Mesendoderm (in vitro differentiated cells): ENCODE measurements at regions not wholly inside any gene's neighbourhood (a gene's known extent, or its start where the extent isn't known, plus 50 kb on each side); places are given as distances from the start of the nearest gene placed in this dataset.

Experiments used
- DNase-seq: peaks from one replicate; pipeline ENCODE4 v3.0.0; 2013
- H2AK5ac ChIP-seq: 2 replicates; pipeline ENCODE4 v1.6.1; 2013; ENCODE audit warnings: low read length, inconsistent platforms
- H2BK120ac ChIP-seq: 2 replicates; pipeline ENCODE4 v1.6.1; 2013; ENCODE audit warnings: low read depth, mild to moderate bottlenecking, low read length, moderate library complexity, mixed read lengths
- H2BK15ac ChIP-seq: replicated peaks from 2 replicates; pipeline ENCODE4 v1.6.1; 2013; ENCODE audit warnings: low read depth, mild to moderate bottlenecking, moderate library complexity
- H2BK5ac ChIP-seq: 2 replicates; pipeline ENCODE4 v1.6.1; 2013; ENCODE audit warnings: low read length, inconsistent platforms
- H3K18ac ChIP-seq: 2 replicates; pipeline ENCODE4 v1.6.1; 2013; ENCODE audit warnings: mild to moderate bottlenecking, low read length, mixed read lengths
- H3K23ac ChIP-seq: one replicate; pipeline ENCODE4 v1.6.1; 2013; ENCODE audit warnings: low read length
- H3K27ac ChIP-seq: 2 replicates; pipeline ENCODE4 v1.5.1; 2013; ENCODE audit warnings: low read depth, mild to moderate bottlenecking, inconsistent platforms, low read length, moderate library complexity
- H3K27me3 ChIP-seq: 2 replicates; pipeline ENCODE4 v1.6.1; 2013; ENCODE audit warnings: low read length, control low read depth, mild to moderate bottlenecking, inconsistent platforms; ENCODE audit not compliant: insufficient read depth, poor library complexity
- H3K36me3 ChIP-seq: 2 replicates; pipeline ENCODE4 v1.6.1; 2013; ENCODE audit warnings: low read length, inconsistent platforms; ENCODE audit not compliant: control insufficient read depth, insufficient read depth
- H3K4ac ChIP-seq: one replicate; pipeline ENCODE4 v1.6.1; 2013; ENCODE audit warnings: low read depth, mild to moderate bottlenecking, low read length, moderate library complexity
- H3K4me1 ChIP-seq: 2 replicates; pipeline ENCODE4 v1.6.1; 2013; ENCODE audit warnings: low read depth, low read length, inconsistent platforms; ENCODE audit not compliant: control insufficient read depth
- H3K4me2 ChIP-seq: 2 replicates; pipeline ENCODE4 v1.6.1; 2013; ENCODE audit warnings: low read length
- H3K4me3 ChIP-seq: 2 replicates; pipeline ENCODE4 v1.5.1; 2013; ENCODE audit warnings: mild to moderate bottlenecking, low read length
- H3K56ac ChIP-seq: one replicate; pipeline ENCODE4 v1.6.1; 2013; ENCODE audit warnings: low read length
- H3K79me1 ChIP-seq: 2 replicates; pipeline ENCODE4 v1.6.1; 2013; ENCODE audit warnings: low read length, inconsistent platforms
- H3K79me2 ChIP-seq: 2 replicates; pipeline ENCODE4 v1.6.1; 2013; ENCODE audit warnings: mild to moderate bottlenecking, low read length; ENCODE audit not compliant: control insufficient read depth, insufficient read depth
- H3K9ac ChIP-seq: 2 replicates; pipeline ENCODE4 v1.6.1; 2013; ENCODE audit warnings: low read length, inconsistent platforms
- H4K5ac ChIP-seq: one replicate; pipeline ENCODE4 v1.6.1; 2013; ENCODE audit warnings: low read length
- H4K8ac ChIP-seq: one replicate; pipeline ENCODE4 v1.6.1; 2013; ENCODE audit warnings: low read depth, mild to moderate bottlenecking, control low read depth, low read length, moderate library complexity
- WGBS: extraction: QIAGEN DNeasy Blood & Tissue Kit; methylation state at CpG from one replicate; pipeline ENCODE4 v1.1.7; 2013; ENCODE audit warnings: low lambda C conversion rate, missing lambda C conversion rate; ENCODE audit not compliant: insufficient coverage; ENCODE audit errors: extremely low coverage; 5-methylcytosine and 5-hydroxymethylcytosine counted together

GRCh38 chr1:199150756-199151155, 511.9 kb downstream of the PTPRC start:
- no peaks in the 10 kb centered on the region for H3K27me3 ChIP-seq

DNA sequence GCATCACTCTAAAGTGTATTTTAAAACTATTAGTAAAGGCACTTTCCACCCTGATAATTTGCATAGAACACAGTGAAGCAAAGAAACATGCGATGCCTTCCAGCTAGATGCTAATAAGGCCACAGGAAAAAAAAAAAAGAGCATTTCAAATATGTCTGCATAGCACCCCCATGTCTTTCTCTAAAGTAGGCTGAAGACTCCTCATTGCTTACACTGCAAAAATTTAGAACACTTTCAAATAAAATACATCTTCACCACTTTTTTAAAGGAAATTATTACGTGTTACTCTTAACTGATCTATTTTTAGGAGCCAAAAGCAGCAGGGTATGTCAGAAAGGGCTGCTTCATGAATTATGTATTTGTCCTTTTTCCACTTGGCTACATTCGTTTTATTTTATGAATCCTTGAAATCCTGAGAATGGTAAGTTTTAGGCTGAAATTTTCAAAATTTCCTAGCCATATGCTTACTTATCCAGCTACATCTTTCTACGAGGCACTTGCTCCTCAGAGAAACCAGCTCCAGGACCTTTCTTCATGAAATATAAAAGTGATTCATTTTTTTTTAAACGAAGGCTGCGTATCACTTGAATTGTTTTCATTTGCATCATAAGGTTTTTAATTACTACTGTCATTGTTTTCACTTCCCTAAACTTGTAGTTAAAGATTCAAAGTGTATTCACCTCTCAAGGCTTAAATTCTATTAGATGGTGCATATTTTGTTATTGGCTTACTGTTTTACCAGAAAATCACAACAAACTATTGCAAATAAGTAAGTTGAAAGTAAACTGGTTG, 513.0 kb downstream of the PTPRC start:
- whole genome bisulfite sequencing: no CpG with 5 or more reads among the region's 6 CpGs
- no peak for DNase-seq

More at GRCh38 chr1:199150756-199151155, 511.9 kb downstream of the PTPRC start:
- Histone ChIP-seq H3K36me3 (no peaks in the 10 kb centered on the region), H3K23ac (no peak overlapping the region), H2BK15ac (no peak overlapping the region), H2AK5ac (no peak overlapping the region), H3K27ac (no peak overlapping the region), H3K79me1 (no peaks in the 10 kb centered on the region), H4K8ac (no peak overlapping the region), H3K4ac (no peak overlapping the region), H3K4me3 (no peak overlapping the region), H4K5ac (no peak overlapping the region), H2BK5ac (no peak overlapping the region), H3K4me1 (no peaks in the 10 kb centered on the region), H3K18ac (no peak overlapping the region), H3K4me2 (no peak overlapping the region), H2BK120ac (no peak overlapping the region), H3K9ac (no peak overlapping the region), H3K56ac (no peak overlapping the region), H3K79me2 (no peaks in the 10 kb centered on the region)
- no CpG with 5 or more reads among the region's 1 CpG for WGBS
- no peak for DNase-seq

DNA sequence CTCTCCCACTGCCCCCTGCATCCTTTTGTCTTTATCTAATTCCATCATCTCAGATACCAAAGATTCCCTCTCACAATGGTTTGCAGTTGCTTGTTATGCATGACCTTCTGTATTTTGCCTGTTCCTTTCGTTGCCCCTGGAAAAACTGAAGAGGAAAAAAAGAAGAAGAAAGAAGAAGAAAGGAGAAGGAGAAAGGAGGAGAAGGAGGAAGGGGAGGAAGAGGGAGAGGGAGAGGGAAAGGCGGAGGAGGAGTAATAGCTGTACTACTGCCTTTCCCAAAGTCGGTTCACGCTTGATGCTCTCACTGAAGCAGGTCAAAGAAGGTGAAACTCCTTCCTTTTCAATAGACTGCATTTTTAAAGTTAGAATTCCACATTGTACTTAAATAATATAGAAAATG, 513.8 kb downstream of the PTPRC start:
- Histone ChIP-seq H3K27ac (no peak overlapping the region), H3K4me1 (no peaks in the 10 kb centered on the region), H3K56ac (no peak overlapping the region), H2AK5ac (no peak overlapping the region), H2BK120ac (no peak overlapping the region), H3K79me1 (no peaks in the 10 kb centered on the region), H2BK15ac (no peak overlapping the region), H3K9ac (no peak overlapping the region), H3K4me2 (no peak overlapping the region), H3K4me3 (no peak overlapping the region), H3K27me3 (no peaks in the 10 kb centered on the region), H3K4ac (no peak overlapping the region), H3K36me3 (no peaks in the 10 kb centered on the region), H2BK5ac (no peak overlapping the region), H3K79me2 (no peaks in the 10 kb centered on the region), H3K18ac (no peak overlapping the region), H4K8ac (no peak overlapping the region), H4K5ac (no peak overlapping the region), H3K23ac (no peak overlapping the region)
- no CpG with 5 or more reads among the region's 4 CpGs for WGBS
- DNase-seq: peak; percentile 21

More for the DNA sequence above, 513.0 kb downstream of the PTPRC start:
- Histone ChIP-seq H3K56ac (no peak overlapping the region), H3K9ac (no peak overlapping the region), H3K18ac (no peak overlapping the region), H3K36me3 (no peaks in the 10 kb centered on the region), H2BK15ac (no peak overlapping the region), H3K27me3 (no peaks in the 10 kb centered on the region), H2BK5ac (no peak overlapping the region), H3K79me2 (no peaks in the 10 kb centered on the region), H3K79me1 (no peaks in the 10 kb centered on the region), H3K4me1 (no peaks in the 10 kb centered on the region), H3K27ac (no peak overlapping the region), H3K4me3 (no peak overlapping the region), H4K8ac (no peak overlapping the region), H2BK120ac (no peak overlapping the region), H3K4ac (no peak overlapping the region), H4K5ac (no peak overlapping the region), H3K4me2 (no peak overlapping the region), H2AK5ac (no peak overlapping the region), H3K23ac (no peak overlapping the region)

GRCh38 chr1:199155166-199156019, 516.6 kb downstream of the PTPRC start:
- Histone ChIP-seq H3K79me2 (no peaks in the 10 kb centered on the region), H2BK15ac (no peak overlapping the region), H3K4me1 (no peaks in the 10 kb centered on the region), H3K56ac (no peak overlapping the region), H3K4me3 (no peak overlapping the region), H3K27ac (no peak overlapping the region), H3K27me3 (no peaks in the 10 kb centered on the region), H4K5ac (no peak overlapping the region), H3K79me1 (no peaks in the 10 kb centered on the region), H3K4ac (no peak overlapping the region), H2AK5ac (no peak overlapping the region), H3K36me3 (no peaks in the 10 kb centered on the region), H3K23ac (no peak overlapping the region), H2BK120ac (no peak overlapping the region), H4K8ac (no peak overlapping the region), H2BK5ac (no peak overlapping the region), H3K9ac (no peak overlapping the region), H3K4me2 (no peak overlapping the region), H3K18ac (no peak overlapping the region)
- no peak for DNase-seq
- WGBS: no CpG with 5 or more reads among the region's 3 CpGs

DNA sequence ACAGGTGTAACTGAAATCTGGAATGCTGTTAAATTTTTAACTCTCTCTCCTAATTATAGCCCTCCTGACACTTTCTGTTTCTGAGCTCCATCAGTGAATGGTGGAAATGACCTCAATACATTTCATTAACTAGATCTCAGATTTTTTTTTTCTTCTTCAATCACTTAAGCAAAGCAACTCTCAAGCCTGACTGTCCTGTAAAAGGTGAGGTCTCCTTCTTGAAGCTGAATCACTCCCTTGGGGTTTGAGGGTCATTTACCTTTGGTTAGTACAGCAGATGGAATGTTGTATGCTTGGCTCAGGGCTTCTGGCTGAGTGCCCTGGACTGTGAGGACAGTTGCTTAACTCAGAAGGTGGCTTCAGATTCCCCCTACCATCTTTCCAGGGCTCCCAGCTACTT, 518.7 kb downstream of the PTPRC start:
- Histone ChIP-seq H2BK15ac (no peak overlapping the region), H4K8ac (no peak overlapping the region), H3K4me1 (no peaks in the 10 kb centered on the region), H3K23ac (no peak overlapping the region), H3K27me3 (no peaks in the 10 kb centered on the region), H4K5ac (no peak overlapping the region), H3K4me2 (no peak overlapping the region), H3K36me3 (no peaks in the 10 kb centered on the region), H3K56ac (no peak overlapping the region), H2AK5ac (no peak overlapping the region), H2BK5ac (no peak overlapping the region), H3K27ac (no peak overlapping the region), H3K79me1 (no peaks in the 10 kb centered on the region), H3K9ac (no peak overlapping the region), H3K18ac (no peak overlapping the region), H3K4ac (no peak overlapping the region), H3K79me2 (no peaks in the 10 kb centered on the region), H3K4me3 (no peak overlapping the region), H2BK120ac (no peak overlapping the region)
- no peak for DNase-seq
